ENCODE measurements at regions not wholly inside any gene's neighbourhood (a gene's known extent, or its start where the extent isn't known, plus 50 kb on each side); places are given as distances from the start of the nearest gene placed in this dataset.

- H3K36me3 ChIP-seq (ENCODE audit: control insufficient read depth, insufficient read depth, low read length) = no peaks in the 10 kb centered on the region
- TF ChIP-seq, protein P1, sequence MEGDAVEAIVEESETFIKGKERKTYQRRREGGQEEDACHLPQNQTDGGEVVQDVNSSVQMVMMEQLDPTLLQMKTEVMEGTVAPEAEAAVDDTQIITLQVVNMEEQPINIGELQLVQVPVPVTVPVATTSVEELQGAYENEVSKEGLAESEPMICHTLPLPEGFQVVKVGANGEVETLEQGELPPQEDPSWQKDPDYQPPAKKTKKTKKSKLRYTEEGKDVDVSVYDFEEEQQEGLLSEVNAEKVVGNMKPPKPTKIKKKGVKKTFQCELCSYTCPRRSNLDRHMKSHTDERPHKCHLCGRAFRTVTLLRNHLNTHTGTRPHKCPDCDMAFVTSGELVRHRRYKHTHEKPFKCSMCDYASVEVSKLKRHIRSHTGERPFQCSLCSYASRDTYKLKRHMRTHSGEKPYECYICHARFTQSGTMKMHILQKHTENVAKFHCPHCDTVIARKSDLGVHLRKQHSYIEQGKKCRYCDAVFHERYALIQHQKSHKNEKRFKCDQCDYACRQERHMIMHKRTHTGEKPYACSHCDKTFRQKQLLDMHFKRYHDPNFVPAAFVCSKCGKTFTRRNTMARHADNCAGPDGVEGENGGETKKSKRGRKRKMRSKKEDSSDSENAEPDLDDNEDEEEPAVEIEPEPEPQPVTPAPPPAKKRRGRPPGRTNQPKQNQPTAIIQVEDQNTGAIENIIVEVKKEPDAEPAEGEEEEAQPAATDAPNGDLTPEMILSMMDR (conservative IDR thresholded peaks at IDR 0.05 in 1 of 2, IDR thresholded peaks at IDR 0.05 in 1 of 2; ENCODE audit: low read depth in 1 of 2, low read length in 2 of 2) = no peak
- no peak for TF ChIP-seq EZH2 (IDR thresholded peaks at IDR 0.05; ENCODE audit: low read length, missing control alignments)
- H3K4me1 ChIP-seq (ENCODE audit: control insufficient read depth, extremely low read depth, insufficient read depth, low read length) = no peaks in the 10 kb centered on the region
- no peak overlapping the region for H2AFZ ChIP-seq (ENCODE audit: low read length)
- H3K4me2 ChIP-seq (ENCODE audit: extremely low read depth, insufficient read depth, low read length) = no peak overlapping the region
- no peaks in the 10 kb centered on the region for H3K9me3 ChIP-seq (ENCODE audit: control insufficient read depth, insufficient read depth, low read depth, low read length)
- H3K27me3 ChIP-seq (ENCODE audit: control insufficient read depth, insufficient read depth, low read length) = no peaks in the 10 kb centered on the region
- H3K4me3 ChIP-seq (replicated peaks in 1 of 4; ENCODE audit: control extremely low read depth in 1 of 4, insufficient read depth in 1 of 4, low read depth in 3 of 4, low read length in 4 of 4) = no peak overlapping the region
- no peaks in the 10 kb centered on the region for H3K79me2 ChIP-seq (ENCODE audit: control insufficient read depth, insufficient read depth, low read length)
- no peak overlapping the region for H3K27ac ChIP-seq (ENCODE audit: insufficient read depth, low read length)
- H4K20me1 ChIP-seq (ENCODE audit: control insufficient read depth, extremely low read depth, insufficient read depth, low read length) = no peaks in the 10 kb centered on the region
- H3K9ac ChIP-seq (ENCODE audit: insufficient read depth, low read length) = no peak overlapping the region
- DNase-seq (ENCODE audit: low read depth in 2 of 2) = no peak
Measured at GRCh38 chr4:123516576-123516975, 120.0 kb downstream of the SPRY1 start.

DNA sequence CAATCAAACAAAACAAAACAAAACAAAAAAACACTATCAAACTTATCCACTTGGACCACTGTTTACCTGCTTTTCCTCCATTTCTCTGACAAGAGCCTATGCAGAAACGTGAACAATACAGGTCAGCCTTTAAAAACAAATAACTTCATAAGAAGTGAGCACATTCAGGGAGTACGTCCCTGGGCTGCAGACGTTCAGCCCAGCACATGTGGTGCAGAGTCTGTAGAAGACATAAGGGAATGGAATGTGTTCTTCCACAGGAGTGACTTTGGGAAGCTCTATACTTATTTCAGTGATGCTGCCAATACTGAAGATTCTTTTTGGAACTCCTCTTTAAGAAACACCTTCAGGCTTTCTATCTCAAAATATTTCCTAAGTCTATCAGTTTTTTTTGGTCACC, 120.6 kb downstream of the SPRY1 start:
- Histone ChIP-seq H3K9me3 (ENCODE audit: control insufficient read depth, insufficient read depth, low read depth, low read length) (no peaks in the 10 kb centered on the region), H3K4me2 (ENCODE audit: extremely low read depth, insufficient read depth, low read length) (no peak overlapping the region), H3K36me3 (ENCODE audit: control insufficient read depth, insufficient read depth, low read length) (no peaks in the 10 kb centered on the region), H4K20me1 (ENCODE audit: control insufficient read depth, extremely low read depth, insufficient read depth, low read length) (no peaks in the 10 kb centered on the region), H3K27ac (ENCODE audit: insufficient read depth, low read length) (no peak overlapping the region), H3K4me3 (replicated peaks in 1 of 4; ENCODE audit: control extremely low read depth in 1 of 4, insufficient read depth in 1 of 4, low read depth in 3 of 4, low read length in 4 of 4) (no peak overlapping the region), H3K27me3 (ENCODE audit: control insufficient read depth, insufficient read depth, low read length) (no peaks in the 10 kb centered on the region), H3K79me2 (ENCODE audit: control insufficient read depth, insufficient read depth, low read length) (no peaks in the 10 kb centered on the region), H2AFZ (ENCODE audit: low read length) (no peak overlapping the region), H3K4me1 (ENCODE audit: control insufficient read depth, extremely low read depth, insufficient read depth, low read length) (no peaks in the 10 kb centered on the region), H3K9ac (ENCODE audit: insufficient read depth, low read length) (no peak overlapping the region)
- DNase-seq (ENCODE audit: low read depth in 2 of 2) = no peak
- TF ChIP-seq, protein P1 (conservative IDR thresholded peaks at IDR 0.05 in 1 of 2, IDR thresholded peaks at IDR 0.05 in 1 of 2; ENCODE audit: low read depth in 1 of 2, low read length in 2 of 2) = no peak
- TF ChIP-seq EZH2 (IDR thresholded peaks at IDR 0.05; ENCODE audit: low read length, missing control alignments) = no peak

- no peaks in the 10 kb centered on the region for H3K27me3 ChIP-seq (ENCODE audit: control insufficient read depth, insufficient read depth, low read length)
- H3K9ac ChIP-seq (ENCODE audit: insufficient read depth, low read length) = no peak overlapping the region
- H4K20me1 ChIP-seq (ENCODE audit: control insufficient read depth, extremely low read depth, insufficient read depth, low read length) = no peaks in the 10 kb centered on the region
- no peak overlapping the region for H3K4me3 ChIP-seq (replicated peaks in 1 of 4; ENCODE audit: control extremely low read depth in 1 of 4, insufficient read depth in 1 of 4, low read depth in 3 of 4, low read length in 4 of 4)
- H3K36me3 ChIP-seq (ENCODE audit: control insufficient read depth, insufficient read depth, low read length) = no peaks in the 10 kb centered on the region
- TF ChIP-seq, protein P1 (conservative IDR thresholded peaks at IDR 0.05 in 1 of 2, IDR thresholded peaks at IDR 0.05 in 1 of 2; ENCODE audit: low read depth in 1 of 2, low read length in 2 of 2) = no peak
- no peak for TF ChIP-seq EZH2 (IDR thresholded peaks at IDR 0.05; ENCODE audit: low read length, missing control alignments)
- H3K9me3 ChIP-seq (ENCODE audit: control insufficient read depth, insufficient read depth, low read depth, low read length) = no peaks in the 10 kb centered on the region
- H3K27ac ChIP-seq (ENCODE audit: insufficient read depth, low read length) = no peak overlapping the region
- H2AFZ ChIP-seq (ENCODE audit: low read length) = no peak overlapping the region
- H3K4me1 ChIP-seq (ENCODE audit: control insufficient read depth, extremely low read depth, insufficient read depth, low read length) = no peaks in the 10 kb centered on the region
- H3K79me2 ChIP-seq (ENCODE audit: control insufficient read depth, insufficient read depth, low read length) = no peaks in the 10 kb centered on the region
- H3K4me2 ChIP-seq (ENCODE audit: extremely low read depth, insufficient read depth, low read length) = no peak overlapping the region
- peak; percentile 30 to 66 for DNase-seq (ENCODE audit: low read depth in 2 of 2)
Measured at GRCh38 chr4:123517971-123518370, 121.4 kb downstream of the SPRY1 start.

Measured in fibroblast of lung (primary cell).